Uterus (tissue), 3 donors: ENCODE measurements at regions not wholly inside any gene's neighbourhood (a gene's known extent, or its start where the extent isn't known, plus 50 kb on each side); places are given as distances from the start of the nearest gene placed in this dataset.

Experiments
- DNase-seq, 2 donors: peaks; one replicate each; pipeline ENCODE4 v3.0.0-alpha.2; 2019 to 2020
- H3K27ac ChIP-seq, 2 donors: fragments of 200-600 bp; sonication (generic); 1 replicate in 1 of 2; 2 replicates in 1 of 2; pipeline ENCODE4 v1.5.1; 2016 to 2018
- H3K27me3 ChIP-seq, 2 donors: fragments of 200-600 bp; sonication (generic); one replicate each; pipeline ENCODE4 v1.5.1; 2018 to 2019; ENCODE audit warnings: control low read depth in 1 of 2
- H3K36me3 ChIP-seq, 2 donors: fragments of 200-600 bp; sonication (generic); one replicate each; pipeline ENCODE4 v1.5.1; 2019; ENCODE audit warnings: control low read depth in 1 of 2
- H3K4me1 ChIP-seq, 2 donors: fragments of 200-600 bp; sonication (generic); one replicate each; pipeline ENCODE4 v1.5.1; 2018 to 2019; ENCODE audit warnings: control low read depth in 1 of 2
- H3K4me3 ChIP-seq, 2 donors: fragments of 200-600 bp; sonication (generic); 1 replicate in 1 of 2; 2 replicates in 1 of 2; pipeline ENCODE4 v1.5.1; 2018 to 2019; ENCODE audit warnings: mild to moderate bottlenecking in 1 of 2
- H3K9me3 ChIP-seq, 2 donors: fragments of 200-600 bp; sonication (generic); one replicate each; pipeline ENCODE4 v1.5.1; 2019; ENCODE audit warnings: control low read depth in 1 of 2
- CTCF ChIP-seq, 4 experiments: fragments of 200-600 bp in 2 of 4; fragments of 450-650 bp in 2 of 4; sonication (generic) in 2 of 4; IDR thresholded peaks; one replicate each; pipeline ENCODE4 v1.5.1; 2016 to 2019; ENCODE audit warnings: antibody characterized with exemption in 4 of 4, mild to moderate bottlenecking in 2 of 4, moderate library complexity in 1 of 4
- POLR2A ChIP-seq, 2 donors: fragments of 450-650 bp; IDR thresholded peaks; one replicate each; pipeline ENCODE4 v1.6.1; 2016; ENCODE audit warnings: antibody characterized with exemption in 2 of 2, mild to moderate bottlenecking in 1 of 2, moderate library complexity in 1 of 2
- intact Hi-C: fragments of 100-400 bp; cut with DNase I; formaldehyde crosslinking; loops from one replicate; pipeline ENCODE4 v1.15.1; 2023; ENCODE audit warnings: low total_unique reads
- donor health status: DM: yes; HTN: yes; CAD: no.

GRCh38 chr10:59020502-59020901 is 155.9 kb upstream of the PHYHIPL start:
- no peak for TF ChIP-seq POLR2A (IDR thresholded peaks at IDR 0.05)
- TF ChIP-seq CTCF (IDR thresholded peaks at IDR 0.05) = no peak
- no peak overlapping the region for H3K27ac ChIP-seq
- intact Hi-C loops = no loop called here
- H3K4me3 ChIP-seq = no peak overlapping the region
- H3K27me3 ChIP-seq = no peaks in the 10 kb centered on the region
- DNase-seq = no peak
- no peaks in the 10 kb centered on the region for H3K4me1 ChIP-seq
- no peaks in the 10 kb centered on the region for H3K9me3 ChIP-seq
- no peaks in the 10 kb centered on the region for H3K36me3 ChIP-seq

- Histone ChIP-seq H3K27ac (no peak overlapping the region), H3K4me3 (no peak overlapping the region), H3K4me1 (no peaks in the 10 kb centered on the region), H3K27me3 (no peaks in the 10 kb centered on the region), H3K36me3 (no peaks in the 10 kb centered on the region), H3K9me3 (no peaks in the 10 kb centered on the region)
- TF ChIP-seq POLR2A (IDR thresholded peaks at IDR 0.05) (no peak), CTCF (IDR thresholded peaks at IDR 0.05) (no peak)
- no peak for DNase-seq
- intact Hi-C loops = no loop called here
Observed at GRCh38 chr10:59025981-59026765, 150.3 kb upstream of the PHYHIPL start.

GRCh38 chr10:59027975-59028655 is 148.3 kb upstream of the PHYHIPL start:
- TF ChIP-seq CTCF (IDR thresholded peaks at IDR 0.05) = no peak
- no peak for TF ChIP-seq POLR2A (IDR thresholded peaks at IDR 0.05)
- Histone ChIP-seq H3K9me3 (no peaks in the 10 kb centered on the region), H3K36me3 (no peaks in the 10 kb centered on the region), H3K4me3 (no peak overlapping the region), H3K27ac (no peak overlapping the region), H3K4me1 (no peaks in the 10 kb centered on the region), H3K27me3 (no peaks in the 10 kb centered on the region)
- intact Hi-C loops = no loop called here
- no peak for DNase-seq

- DNase-seq = no peak
- Histone ChIP-seq H3K4me3 (no peak overlapping the region), H3K9me3 (no peaks in the 10 kb centered on the region), H3K36me3 (no peaks in the 10 kb centered on the region), H3K4me1 (no peaks in the 10 kb centered on the region), H3K27me3 (no peaks in the 10 kb centered on the region), H3K27ac (no peak overlapping the region)
- TF ChIP-seq CTCF (IDR thresholded peaks at IDR 0.05) (no peak), POLR2A (IDR thresholded peaks at IDR 0.05) (no peak)
- intact Hi-C loops = no loop called here
Observed at GRCh38 chr10:59033622-59034021, 142.8 kb upstream of the PHYHIPL start.

- Histone ChIP-seq H3K9me3 (no peaks in the 10 kb centered on the region), H3K4me3 (no peak overlapping the region), H3K27me3 (no peaks in the 10 kb centered on the region), H3K4me1 (no peaks in the 10 kb centered on the region), H3K27ac (no peak overlapping the region), H3K36me3 (no peaks in the 10 kb centered on the region)
- intact Hi-C loops = no loop called here
- no peak for DNase-seq
- TF ChIP-seq CTCF (IDR thresholded peaks at IDR 0.05) = no peak
- TF ChIP-seq POLR2A (IDR thresholded peaks at IDR 0.05) = no peak
Observed at GRCh38 chr10:59036311-59037017, 140.0 kb upstream of the PHYHIPL start.
